K562 (cell line): ENCODE measurements at regions not wholly inside any gene's neighbourhood (a gene's known extent, or its start where the extent isn't known, plus 50 kb on each side); places are given as distances from the start of the nearest gene placed in this dataset. TPM values are rescaled to one million over a fixed set of nuclear protein-coding genes. Genes with fewer than 3 reads are reported as not detected.

Source experiments
- ATAC-seq: fragments of 200-7000 bp; cut with Tn5 transposase; 3 replicates; pipeline ENCODE4 v1.9.1; 2020; ENCODE audit warnings: moderate library complexity
- BruUV-seq: library from RNA; stranded (reverse); fragments of 400-500 nt; replicated peaks from 2 replicates; lab custom pipeline; 2021; lab: Mats Ljungman, UMichigan
- CTCF ChIA-PET: fragments of 300-600 bp; formaldehyde crosslinking; extraction: SDS; loops from one replicate; lab custom pipeline; 2021; ENCODE audit warnings: low intra/inter-chr PET ratio; lab: Yijun Ruan, JAX
- POLR2A ChIA-PET: fragments of 300-600, 350-650 bp; sonication (Branson Sonifier 250); formaldehyde crosslinking; extraction: SDS; loops from one replicate; lab custom pipeline; 2021; ENCODE audit warnings: antibody characterized with exemption, inconsistent platforms; lab: Yijun Ruan, JAX
- DNase-seq, 4 experiments: peaks; one replicate each; pipeline versions ENCODE4 v3.0.0 to v3.0.0-alpha.2; 2011 to 2018; ENCODE audit warnings: low spot score in 3 of 4, mixed read lengths in 3 of 4; ENCODE audit errors: extremely low read depth in 1 of 4
- FAIRE-seq: peaks from 2 replicates; lab custom pipeline; 2011; peaks lifted over from hg19 to GRCh38; lab: Jason Lieb, UNC
- H2AFZ ChIP-seq: 2 replicates; pipeline ENCODE4 v1.6.0; 2011; ENCODE audit warnings: low read depth, low read length, control low read depth, inconsistent platforms
- H3K27ac ChIP-seq: fragments of 200-600 bp; 3 replicates; pipeline ENCODE4 v1.8.0; 2011; ENCODE audit warnings: low read depth, mild to moderate bottlenecking, control low read depth, inconsistent platforms, low read length, moderate library complexity, mixed read lengths; ENCODE audit errors: extremely low read depth
- H3K27me3 ChIP-seq, 2 experiments: fragments of 300-600 bp in 1 of 2; 2 replicates in 1 of 2; 3 replicates in 1 of 2; pipeline versions ENCODE4 v1.6.0 to v1.8.0; 2011; ENCODE audit warnings: inconsistent platforms in 2 of 2, low read length in 2 of 2, mild to moderate bottlenecking in 1 of 2, mixed read lengths in 1 of 2, moderate library complexity in 1 of 2; ENCODE audit not compliant: control insufficient read depth in 2 of 2, insufficient read depth in 2 of 2
- H3K36me3 ChIP-seq: fragments of 300-600 bp; 3 replicates; pipeline ENCODE4 v1.8.0; 2011; ENCODE audit warnings: mild to moderate bottlenecking, low read length, inconsistent platforms; ENCODE audit not compliant: control insufficient read depth, insufficient read depth
- H3K4me1 ChIP-seq, 2 experiments: fragments of 200-600 bp in 1 of 2; replicated peaks in 1 of 2; 2 replicates in 1 of 2; 3 replicates in 1 of 2; pipeline versions ENCODE4 v1.5.1 to v1.8.0; 2011; ENCODE audit warnings: inconsistent platforms in 2 of 2, low read length in 2 of 2, mild to moderate bottlenecking in 1 of 2, mixed read lengths in 1 of 2, moderate library complexity in 1 of 2; ENCODE audit not compliant: control insufficient read depth in 2 of 2, insufficient read depth in 2 of 2
- H3K4me2 ChIP-seq: 2 replicates; pipeline ENCODE4 v1.6.1; 2011; ENCODE audit warnings: low read length, control low read depth, inconsistent platforms, mixed read lengths; ENCODE audit not compliant: insufficient read depth
- H3K4me3 ChIP-seq: fragments of 200-600 bp; sonication (generic), shearing (Covaris generic); 2 replicates; pipeline ENCODE4 v1.5.1; 2016; ENCODE audit warnings: control low read depth, inconsistent platforms
- H3K79me2 ChIP-seq: fragments of 200-600 bp; 3 replicates; pipeline ENCODE4 v1.8.0; 2011; ENCODE audit warnings: low read length, inconsistent platforms; ENCODE audit not compliant: control insufficient read depth, insufficient read depth
- H3K9ac ChIP-seq, 2 experiments: 2 replicates each; pipeline versions ENCODE4 v1.6.0 to v1.6.1; 2011; ENCODE audit warnings: low read depth in 2 of 2, low read length in 2 of 2, control low read depth in 1 of 2, inconsistent platforms in 1 of 2, mild to moderate bottlenecking in 1 of 2, mixed read lengths in 1 of 2; ENCODE audit not compliant: insufficient read depth in 1 of 2
- H3K9me1 ChIP-seq: one replicate; pipeline ENCODE4 v1.6.0; 2011; ENCODE audit warnings: inconsistent platforms, mild to moderate bottlenecking, low read length, moderate library complexity; ENCODE audit not compliant: control insufficient read depth, insufficient read depth
- H3K9me3 ChIP-seq: replicated peaks from 2 replicates; pipeline ENCODE4 v1.5.1; 2011; ENCODE audit warnings: low read depth, low read length, inconsistent platforms; ENCODE audit not compliant: control insufficient read depth, insufficient read depth
- H4K20me1 ChIP-seq: replicated peaks from 2 replicates; pipeline ENCODE4 v1.6.1; 2011; ENCODE audit warnings: low read length, inconsistent platforms, mixed read lengths; ENCODE audit not compliant: control insufficient read depth, insufficient read depth
- CHAMP1 ChIP-seq: fragments of 450-650 bp; IDR thresholded peaks from 2 replicates; pipeline ENCODE4 v1.6.1; 2016; ENCODE audit warnings: mild to moderate bottlenecking
- CREM ChIP-seq: IDR thresholded peaks from 2 replicates; pipeline ENCODE4 v1.6.1; 2014; ENCODE audit warnings: antibody characterized with exemption, low read depth
- RHOXF2B ChIP-seq: fragments of 250-450 bp; sonication (Bioruptor Pico); conservative IDR thresholded peaks from 2 replicates; pipeline ENCODE4 v1.5.1; 2021
- SMC3 ChIP-seq: conservative IDR thresholded peaks from 2 replicates; pipeline ENCODE4 v1.6.1; 2011; ENCODE audit warnings: low read depth, low read length, improper control_type of control experiment; ENCODE audit not compliant: insufficient read depth
- THRAP3 ChIP-seq: fragments of 450-650 bp; IDR thresholded peaks from 2 replicates; pipeline ENCODE4 v1.6.1; 2016; ENCODE audit warnings: mild to moderate bottlenecking, inconsistent platforms, borderline replicate concordance
- ZNF224 ChIP-seq: sonication (generic); formaldehyde crosslinking; IDR thresholded peaks from 2 replicates; pipeline ENCODE4 v1.8.0; 2022; ENCODE audit warnings: mild to moderate bottlenecking, missing genetic modification reagents
- ZNF57 ChIP-seq: fragments of 450-650 bp; formaldehyde crosslinking; IDR thresholded peaks from 2 replicates; pipeline ENCODE4 v1.4.0; 2020; ENCODE audit warnings: mild to moderate bottlenecking, moderate library complexity
- WGBS: fragments of 100-300 bp; shearing (Covaris generic); methylation state at CpG from one replicate; pipeline ENCODE4 v1.1.6; 2016; ENCODE audit warnings: low coverage, mixed read lengths; ENCODE audit not compliant: insufficient coverage; ENCODE audit errors: missing lambda C conversion rate; 5-methylcytosine and 5-hydroxymethylcytosine counted together
- in situ Hi-C: fragments of 300-500 bp; cut with MboI; formaldehyde crosslinking; loops from 4 replicates; pipeline ENCODE4 v1.15.0; 2018; ENCODE audit warnings: inconsistent platforms, mixed read lengths
- intact Hi-C: fragments of 100-400 bp; cut with micrococcal nuclease; formaldehyde crosslinking; loops from 2 replicates; pipeline ENCODE4 v1.14.2; 2022
- small RNA-seq: library from RNA; depleted of rRNA; stranded (forward); fragments of <200 nt; gene quantifications from one replicate; pipeline ENCODE3, GENCODE V24; 2014

GRCh38 chr6:8492536-8493133 is 57.3 kb upstream of the SLC35B3 start:
- FAIRE-seq (no peak), ATAC-seq (no peak)
- Histone ChIP-seq H2AFZ (no peak overlapping the region), H3K9ac (no peak overlapping the region), H3K79me2 (no peaks in the 10 kb centered on the region), H3K27ac (no peak overlapping the region)
- POLR2A ChIA-PET = no interaction called here
- TF ChIP-seq ZNF224 = no peak
- no peak for TF ChIP-seq CREM
- no peak for TF ChIP-seq RHOXF2B (CRISPR knock-in tag)
- no peak for TF ChIP-seq SMC3
- no peak for TF ChIP-seq THRAP3
- no peak for TF ChIP-seq CHAMP1
- no peak for TF ChIP-seq ZNF57 (CRISPR knock-in tag)
- TF ChIP-seq, all 486 proteins: peak for 0
- CTCF ChIA-PET = no interaction called here
- no peak for DNase-seq
- no peaks in the 10 kb centered on the region for H3K27me3 ChIP-seq
- WGBS = 0% methylated on average over 2 of the region's 2 CpGs
- no peak overlapping the region for H3K4me2 ChIP-seq
- BruUV-seq = no TSS peak
- no peak overlapping the region for H3K4me3 ChIP-seq
- intact Hi-C loops (no loop called here), in situ Hi-C loops (no loop called here)
- no peaks in the 10 kb centered on the region for H3K36me3 ChIP-seq
- H4K20me1 ChIP-seq = no peaks in the 10 kb centered on the region
- H3K9me3 ChIP-seq = no peaks in the 10 kb centered on the region
- H3K4me1 ChIP-seq = no peaks in the 10 kb centered on the region
- H3K9me1 ChIP-seq = no peaks in the 10 kb centered on the region

Small RNA genes in the stretch of these regions (small RNA-seq; reads per million reads assigned to genes)
- not detected for gene RF02101
- not detected for gene RNU6ATAC21P
